HG03342 (cell line): ENCODE measurements at regions not wholly inside any gene's neighbourhood (a gene's known extent, or its start where the extent isn't known, plus 50 kb on each side); places are given as distances from the start of the nearest gene placed in this dataset.
A peak's percentile ranks its signal among the peaks of the same experiment; 100 is the strongest.

Experiments used
- ATAC-seq: cut with Tn5 transposase; IDR thresholded peaks from one replicate; pipeline ENCODE4 v1.9.1; 2021; ENCODE audit warnings: mild to moderate bottlenecking, moderate library complexity; ENCODE audit not compliant: unreplicated experiment

DNA sequence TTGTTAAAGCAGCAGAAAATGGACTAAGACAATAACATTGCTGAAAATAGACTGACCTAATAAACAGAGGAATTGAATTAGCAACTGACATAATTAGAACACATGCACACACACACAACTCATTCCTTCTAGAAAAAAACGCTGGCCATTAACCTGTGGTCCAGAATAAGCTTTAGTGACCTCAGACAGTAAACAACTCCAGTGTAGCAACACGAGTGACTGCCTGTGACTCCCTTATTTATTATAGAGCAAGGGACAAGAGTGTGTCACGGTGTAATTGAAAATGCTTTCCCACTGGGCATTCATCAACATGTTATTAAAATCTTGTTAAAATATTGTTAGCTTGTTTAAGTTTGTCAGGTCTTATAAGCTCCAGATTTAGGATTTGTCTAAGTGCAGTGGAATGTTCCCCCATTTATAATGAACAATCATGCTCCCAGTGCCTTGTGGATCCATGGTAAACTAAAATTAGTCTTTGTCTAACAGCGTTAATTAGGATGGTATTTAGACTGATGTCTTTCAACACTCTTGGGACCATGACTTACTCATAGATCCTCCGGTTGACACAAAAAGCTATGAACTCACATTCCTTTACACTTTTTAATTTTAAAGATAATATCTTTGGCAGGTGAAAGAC lies 111.7 kb upstream of the IRS2 start:
- no peak for ATAC-seq

DNA sequence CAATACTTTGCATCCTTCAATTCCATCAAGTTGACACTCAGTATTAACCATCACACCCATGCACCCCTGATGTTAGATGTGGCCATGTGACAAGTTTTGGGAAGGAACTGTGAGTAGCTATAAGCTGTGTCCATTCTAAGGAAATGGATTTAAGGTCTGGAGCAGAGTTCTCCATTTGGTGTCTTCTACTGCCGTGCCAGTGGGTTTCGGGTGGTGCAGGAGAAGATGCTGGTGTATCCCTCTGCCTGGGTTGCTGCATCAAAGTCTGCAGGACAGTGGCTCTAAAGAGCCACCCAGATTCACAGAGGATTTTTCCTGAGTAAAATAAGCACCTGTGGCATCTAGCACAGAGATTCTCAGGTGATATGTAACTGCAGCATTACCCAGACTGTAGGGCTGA lies 105.7 kb upstream of the IRS2 start:
- ATAC-seq: no peak

DNA sequence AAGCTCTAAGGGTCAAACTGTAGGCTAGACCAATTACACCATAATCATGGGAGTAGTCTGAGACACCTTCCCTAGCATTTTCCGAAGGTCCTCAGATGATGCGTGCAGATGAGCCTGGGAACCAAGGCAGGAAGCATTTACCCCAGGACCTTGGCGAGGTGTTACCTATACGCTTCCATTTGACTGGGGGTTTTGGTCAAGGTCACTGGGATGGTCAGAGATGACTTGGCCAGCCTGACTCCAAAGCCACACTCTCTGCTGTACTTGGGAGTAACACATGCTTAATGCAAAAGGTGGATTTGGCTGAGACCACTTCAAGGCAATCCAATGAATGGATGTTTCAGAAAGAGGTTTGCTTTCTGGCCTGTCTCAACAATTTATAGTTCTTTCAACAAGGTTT lies 98.9 kb upstream of the IRS2 start:
- ATAC-seq: no peak

DNA sequence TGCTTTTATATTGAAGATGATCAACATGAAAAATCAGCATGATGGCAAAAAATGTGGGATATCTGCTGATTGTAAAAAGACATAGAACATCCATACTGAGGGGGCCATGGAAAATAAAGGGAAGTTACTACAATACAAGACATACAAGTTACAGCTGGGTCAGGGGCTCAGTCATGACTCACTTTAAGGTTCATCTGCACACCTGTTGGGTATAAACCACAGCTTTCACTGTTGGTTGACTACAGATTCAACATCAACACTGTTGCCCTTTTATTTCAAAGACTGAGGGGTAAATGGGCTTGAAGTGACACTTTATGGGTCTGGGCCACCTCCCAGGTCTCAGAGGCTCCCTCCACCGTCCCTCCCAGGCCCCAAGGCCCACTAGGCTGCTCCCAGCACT lies 98.1 kb upstream of the IRS2 start:
- ATAC-seq: peak; percentile 68

DNA sequence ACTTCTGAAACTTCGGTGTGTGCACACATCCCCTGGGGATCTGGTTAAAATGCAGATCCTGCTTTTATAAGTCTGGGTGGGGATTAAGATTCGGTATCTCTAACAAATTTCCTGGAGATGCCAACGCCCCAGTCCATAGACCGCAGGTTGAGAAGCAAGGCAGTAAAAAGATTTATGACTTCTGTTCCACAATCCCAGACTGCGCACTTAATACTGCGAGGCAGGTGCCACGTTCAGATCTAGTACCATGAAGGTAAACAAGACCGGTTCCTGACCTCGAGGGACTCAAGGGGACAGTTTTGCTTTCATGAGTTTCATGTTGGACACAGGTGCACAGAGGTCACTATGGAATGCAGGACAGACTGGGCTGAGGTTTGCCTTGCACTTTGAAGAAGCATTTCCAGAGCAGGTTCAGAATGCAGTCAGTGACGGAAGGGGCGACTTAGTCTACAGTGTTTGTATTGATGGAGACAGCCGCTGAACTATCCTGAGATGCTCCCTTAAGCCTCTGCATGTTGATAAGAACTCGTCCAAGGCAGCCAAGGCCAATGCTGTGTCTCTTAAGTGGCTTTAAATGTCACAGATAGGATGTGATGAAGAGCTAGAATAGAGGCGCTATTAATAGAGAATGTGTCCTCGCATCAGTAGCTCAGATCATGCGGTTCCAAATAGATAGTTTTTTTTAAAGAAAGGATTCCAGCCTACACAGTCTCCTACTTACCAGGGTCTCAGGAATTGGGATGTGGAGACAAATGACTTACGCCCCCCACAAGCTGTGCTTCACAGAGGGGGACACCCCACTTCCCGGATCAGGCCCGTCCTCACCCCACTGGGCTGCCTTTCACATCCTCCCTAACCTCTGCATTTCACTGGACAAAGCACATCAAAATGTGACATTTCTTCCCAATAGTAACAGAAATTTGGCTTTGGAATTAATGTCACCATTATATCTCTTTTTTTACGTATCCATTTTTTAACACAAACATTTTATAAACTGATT lies 97.1 kb upstream of the IRS2 start:
- no peak for ATAC-seq

DNA sequence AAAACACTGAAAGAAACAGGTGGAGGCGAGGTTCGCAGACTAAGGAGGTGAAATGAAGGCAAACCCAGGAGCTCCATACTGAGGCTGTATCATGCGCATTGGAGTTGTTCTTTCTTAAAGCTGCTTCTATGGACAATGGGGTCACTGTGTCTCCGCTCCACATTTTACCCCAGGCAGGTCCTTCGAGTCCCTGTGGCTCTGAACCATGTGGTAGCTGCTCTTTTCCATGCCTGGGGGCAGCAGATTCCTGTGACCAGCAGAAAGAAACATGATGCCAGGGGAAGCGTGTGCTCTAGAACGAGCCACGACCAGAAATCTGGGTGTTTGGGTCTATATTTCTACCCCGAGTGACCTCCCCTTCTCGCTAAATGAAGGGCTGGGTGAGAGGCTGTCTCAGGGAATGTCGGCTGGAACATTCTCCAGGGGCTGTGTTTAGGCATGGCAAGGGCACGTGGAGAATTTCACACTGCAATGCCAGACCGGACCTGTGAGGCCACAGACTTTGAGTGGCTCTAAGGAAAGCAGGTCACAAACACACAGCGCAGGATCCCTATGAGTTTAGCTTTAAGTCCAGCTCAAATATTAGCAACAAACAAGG lies 95.7 kb upstream of the IRS2 start:
- ATAC-seq: no peak

DNA sequence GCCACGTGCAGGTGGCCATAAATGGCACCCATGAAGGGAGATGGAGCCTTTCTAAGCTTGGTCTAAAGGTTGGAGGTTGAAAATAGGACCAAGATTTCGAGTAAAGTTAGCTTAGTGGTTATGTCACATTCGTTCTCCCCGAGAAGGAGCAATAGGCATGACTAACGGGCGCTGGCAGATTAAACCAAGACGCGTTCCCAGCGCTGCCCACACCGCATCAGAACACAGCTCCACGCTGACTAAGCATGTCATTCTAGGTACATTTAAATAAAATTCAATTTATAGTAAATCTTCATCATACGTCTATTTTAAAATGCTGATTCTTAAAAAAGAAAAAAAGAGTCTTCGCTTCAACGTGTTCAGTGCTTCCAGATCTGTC lies 95.0 kb upstream of the IRS2 start:
- ATAC-seq: no peak

DNA sequence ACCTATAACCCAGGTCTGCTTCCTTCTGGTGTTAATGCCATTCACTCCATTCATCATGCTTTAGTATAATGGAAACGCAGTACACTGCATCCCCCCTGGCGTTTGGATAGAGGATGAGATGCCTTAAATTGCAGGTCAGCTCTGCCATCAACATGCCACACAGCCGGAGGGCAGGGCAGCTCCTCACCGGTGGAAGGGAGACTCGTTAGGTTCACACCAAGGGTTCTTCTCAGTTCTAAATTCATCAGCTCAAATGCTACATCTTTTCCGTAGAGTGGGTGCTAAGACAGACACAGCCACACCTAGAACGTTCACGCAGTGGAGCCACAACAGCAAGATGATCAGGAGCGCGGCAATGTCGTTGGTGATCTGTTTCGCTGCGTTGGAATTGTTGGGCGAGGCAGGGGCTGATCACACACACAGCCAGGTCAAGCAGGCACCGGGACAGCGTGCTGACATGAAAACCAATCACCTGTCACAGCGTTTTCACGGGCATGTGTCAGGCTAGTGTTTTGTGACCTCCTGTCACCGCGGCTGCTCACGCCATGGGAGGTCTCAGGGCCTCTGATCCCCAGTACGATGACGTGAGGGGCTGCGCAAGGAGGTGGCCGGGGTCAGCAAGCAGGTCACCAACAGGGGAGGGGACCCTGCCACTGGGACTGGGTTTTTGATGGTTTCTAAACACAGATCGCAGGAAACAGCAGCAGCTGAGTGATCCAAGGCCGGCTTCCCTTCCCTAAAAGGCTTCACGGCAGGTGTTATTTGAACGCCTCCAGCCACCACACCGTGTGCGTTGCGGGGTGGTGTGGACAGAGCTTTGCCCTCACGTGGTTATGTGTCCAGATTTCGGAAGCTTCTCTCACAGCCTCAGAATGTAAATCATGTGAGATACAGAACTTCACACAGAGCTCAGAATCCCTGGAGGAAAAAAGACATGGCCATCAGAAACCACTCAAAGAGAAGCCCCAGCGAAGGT lies 94.3 kb upstream of the IRS2 start:
- no peak for ATAC-seq

DNA sequence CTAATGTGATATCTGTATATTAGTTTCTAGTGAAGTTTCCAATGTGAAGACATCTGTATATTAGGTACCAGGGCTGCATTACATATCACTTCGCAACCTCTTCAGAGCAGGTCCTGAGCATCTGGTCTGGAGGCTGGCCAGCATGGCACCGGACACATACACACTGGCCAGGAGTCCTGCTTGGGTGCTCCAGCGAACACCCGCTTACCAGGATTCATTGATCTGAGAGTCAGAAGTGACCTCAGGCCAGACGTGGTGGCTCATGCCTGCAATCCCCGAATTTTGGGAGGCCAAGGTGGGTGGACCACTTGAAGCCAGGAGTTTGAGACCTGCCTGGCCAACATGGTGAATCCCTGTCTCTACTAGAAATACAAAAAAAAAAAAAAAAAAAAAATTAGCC lies 93.0 kb upstream of the IRS2 start:
- no peak for ATAC-seq

DNA sequence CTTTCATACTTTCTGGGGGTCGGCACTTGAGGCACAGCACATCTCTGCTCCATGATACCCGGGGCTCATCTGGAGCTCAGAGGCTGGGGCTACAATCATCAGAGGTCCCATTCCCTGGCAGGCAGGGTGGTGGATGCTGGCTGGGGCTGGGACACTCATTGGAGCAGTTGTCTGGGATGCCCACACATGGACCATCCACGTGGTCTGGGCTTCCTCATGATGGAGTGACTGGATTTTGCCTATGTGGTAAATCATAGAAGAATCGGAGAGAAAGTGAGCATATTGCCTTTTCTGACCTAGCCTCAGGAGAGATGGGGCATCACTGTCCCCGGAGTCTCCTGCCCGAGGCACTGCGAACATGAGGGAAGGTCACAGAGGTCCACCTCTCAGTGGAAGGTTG lies 91.4 kb upstream of the IRS2 start:
- no peak for ATAC-seq

DNA sequence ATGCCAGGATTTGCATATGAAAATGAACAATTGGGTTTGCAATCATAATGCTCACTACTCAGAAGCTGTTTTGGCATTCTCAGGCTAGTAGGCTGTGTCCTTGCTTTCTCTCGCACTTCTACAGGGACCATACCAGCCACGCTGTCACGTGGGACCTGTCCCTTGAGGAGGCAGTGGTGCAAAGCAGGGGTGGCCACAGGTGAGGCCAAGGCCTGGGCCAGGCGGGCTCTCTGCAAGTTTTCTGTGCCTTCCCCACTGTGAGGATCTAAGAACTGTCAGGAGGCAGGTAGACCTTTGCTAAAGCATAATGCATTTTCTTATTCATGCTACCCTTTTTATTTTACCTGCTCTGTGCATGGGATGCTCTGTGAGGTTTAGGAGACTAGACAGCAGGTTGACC lies 89.4 kb upstream of the IRS2 start:
- ATAC-seq: no peak

DNA sequence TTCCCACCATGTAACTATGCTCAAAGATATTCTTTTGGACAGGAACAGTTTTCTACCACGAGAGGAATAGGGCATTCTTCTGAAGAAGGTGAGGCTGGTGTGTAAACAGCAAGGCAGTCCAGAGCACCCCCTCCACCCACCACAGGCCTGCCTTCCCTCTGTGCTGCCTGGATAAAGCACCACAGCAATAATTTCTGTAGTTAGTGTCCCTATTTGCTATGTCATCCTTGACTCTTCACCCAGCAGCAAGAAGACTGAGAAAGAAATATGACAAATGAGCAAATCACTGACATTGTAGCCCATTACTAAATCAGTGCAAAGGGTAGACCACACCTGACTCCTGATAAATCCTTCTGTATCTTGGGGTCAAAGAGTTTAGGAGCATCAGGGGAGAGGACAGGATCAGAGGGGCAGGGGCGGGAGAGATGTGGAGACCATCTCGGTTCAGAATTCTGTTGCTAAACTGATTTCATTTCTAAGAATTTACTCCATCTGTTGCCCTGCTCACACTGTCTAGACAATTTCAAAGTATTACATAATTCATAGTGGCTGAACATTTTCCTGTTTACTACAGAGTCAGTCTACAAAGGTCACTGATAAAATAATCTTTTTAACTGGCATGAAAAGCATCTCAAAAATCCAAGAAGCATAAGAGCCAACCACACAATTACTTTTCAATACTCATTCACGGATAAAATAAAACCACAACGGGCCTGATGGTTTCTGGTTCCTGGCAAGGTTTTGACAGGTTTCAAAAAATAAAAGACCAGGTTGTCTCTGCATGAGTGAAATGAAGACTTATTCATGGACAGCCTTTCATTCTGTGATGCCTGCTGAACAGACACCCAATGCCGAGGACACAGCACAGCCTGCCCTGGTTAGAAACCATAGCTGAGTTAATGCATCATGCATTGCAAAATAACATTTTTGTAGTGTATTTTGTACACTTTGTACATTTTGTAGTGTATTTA lies 88.4 kb upstream of the IRS2 start:
- no peak for ATAC-seq

DNA sequence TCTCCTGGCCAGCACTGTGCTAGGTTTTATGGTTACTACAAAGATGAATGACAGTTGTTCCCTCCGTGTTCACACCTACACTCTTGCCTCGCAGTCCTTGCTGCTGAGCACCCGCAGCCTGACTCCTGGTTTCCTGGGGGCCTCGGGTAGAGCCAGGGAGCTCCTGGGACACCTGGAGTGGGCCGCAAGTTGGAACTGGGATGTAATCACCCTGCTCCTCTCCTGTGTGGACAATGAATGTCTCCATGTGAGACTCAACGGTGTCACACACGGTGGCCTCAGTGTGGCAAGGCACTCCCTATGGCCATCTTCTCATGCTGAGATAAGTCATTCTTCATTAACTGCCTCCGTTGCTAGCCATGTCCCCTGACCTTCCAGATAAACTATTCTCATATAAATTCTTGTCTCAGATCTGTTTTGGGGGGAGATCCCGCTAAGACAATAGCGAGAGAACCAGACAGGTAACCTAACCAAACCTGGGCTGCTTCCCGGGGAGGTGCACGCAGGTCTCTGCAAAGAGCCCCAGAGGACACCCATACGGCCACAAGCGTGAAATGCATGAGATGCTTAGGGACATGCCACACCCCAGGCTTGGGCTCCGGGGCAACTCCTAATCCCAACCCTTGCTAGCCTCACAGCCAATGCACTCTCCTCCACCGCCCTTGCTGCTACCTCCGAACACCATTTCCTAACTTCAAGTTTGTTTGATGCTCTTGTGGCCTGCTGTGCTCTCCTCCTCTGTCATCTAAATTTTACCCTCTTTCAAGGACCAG lies 87.2 kb upstream of the IRS2 start:
- no peak for ATAC-seq

DNA sequence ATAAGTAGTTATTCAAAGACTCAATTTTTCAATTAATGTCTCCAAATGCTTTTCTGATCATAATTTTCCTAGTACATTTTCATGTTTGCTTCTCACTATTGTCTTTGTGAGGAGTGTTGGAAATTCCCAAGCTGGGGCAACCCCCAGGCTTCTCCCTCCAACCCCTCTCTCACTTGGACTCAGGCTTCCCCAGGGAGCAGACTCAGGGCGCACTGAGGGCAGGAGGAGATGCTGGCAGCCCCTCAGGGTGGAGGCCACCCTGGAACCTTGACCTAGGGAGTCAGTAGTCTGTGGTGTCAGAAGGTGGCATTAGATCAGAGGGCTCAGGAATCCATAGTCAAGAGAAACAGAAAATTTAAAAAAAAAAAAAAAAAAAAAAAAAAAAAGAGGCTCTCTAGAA lies 86.5 kb upstream of the IRS2 start:
- ATAC-seq: no peak

DNA sequence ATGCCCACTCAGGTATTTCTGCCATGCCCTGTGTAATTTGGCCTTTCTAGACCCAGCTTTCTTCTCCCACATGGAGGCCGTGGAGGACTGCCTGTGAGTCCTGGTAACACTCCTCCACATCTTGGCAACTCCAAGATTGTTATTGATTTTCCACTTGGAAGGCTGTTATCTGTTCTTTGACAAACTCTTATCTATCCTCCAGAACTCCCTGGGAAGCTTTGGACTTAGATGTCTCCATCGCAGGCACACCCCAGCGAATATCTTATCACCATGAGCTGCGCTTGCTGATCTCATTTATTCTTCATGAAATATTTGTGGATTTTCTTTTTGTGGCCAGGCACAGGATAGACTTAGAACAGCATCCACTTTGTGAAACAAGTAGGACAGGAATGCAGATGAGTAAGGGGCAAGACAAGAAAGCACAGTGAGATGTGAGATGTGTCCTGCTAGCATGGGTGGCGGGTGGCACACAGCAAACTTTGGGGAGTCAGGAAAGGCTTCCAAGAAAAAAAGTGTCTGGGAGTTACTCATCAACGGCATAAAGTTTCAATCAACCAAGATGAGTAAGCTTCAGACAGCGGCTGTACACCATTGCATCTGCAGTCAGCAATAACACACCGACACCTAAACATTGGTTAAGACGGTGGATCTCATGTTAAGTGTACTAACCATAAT lies 84.5 kb upstream of the IRS2 start:
- ATAC-seq: no peak

DNA sequence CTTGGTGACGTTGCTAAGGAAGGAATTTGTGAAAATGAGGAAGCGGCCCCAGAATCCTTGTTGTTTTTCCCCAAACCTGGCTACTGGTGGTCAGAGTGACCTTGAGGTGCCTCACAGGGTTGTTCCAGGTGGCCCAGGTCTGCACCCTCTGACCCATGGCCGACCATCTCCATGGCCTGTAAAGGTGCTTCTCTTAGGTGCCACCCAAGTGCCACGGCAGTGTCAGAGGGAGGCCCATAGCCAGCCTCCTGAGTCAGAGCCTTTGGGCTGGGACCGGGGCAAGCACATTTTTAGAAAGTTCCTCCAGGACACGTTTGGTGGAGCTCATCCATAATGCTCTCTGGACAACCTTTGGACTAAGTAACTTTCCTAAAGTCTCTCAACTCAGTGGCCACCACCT lies 83.9 kb upstream of the IRS2 start:
- ATAC-seq: no peak

DNA sequence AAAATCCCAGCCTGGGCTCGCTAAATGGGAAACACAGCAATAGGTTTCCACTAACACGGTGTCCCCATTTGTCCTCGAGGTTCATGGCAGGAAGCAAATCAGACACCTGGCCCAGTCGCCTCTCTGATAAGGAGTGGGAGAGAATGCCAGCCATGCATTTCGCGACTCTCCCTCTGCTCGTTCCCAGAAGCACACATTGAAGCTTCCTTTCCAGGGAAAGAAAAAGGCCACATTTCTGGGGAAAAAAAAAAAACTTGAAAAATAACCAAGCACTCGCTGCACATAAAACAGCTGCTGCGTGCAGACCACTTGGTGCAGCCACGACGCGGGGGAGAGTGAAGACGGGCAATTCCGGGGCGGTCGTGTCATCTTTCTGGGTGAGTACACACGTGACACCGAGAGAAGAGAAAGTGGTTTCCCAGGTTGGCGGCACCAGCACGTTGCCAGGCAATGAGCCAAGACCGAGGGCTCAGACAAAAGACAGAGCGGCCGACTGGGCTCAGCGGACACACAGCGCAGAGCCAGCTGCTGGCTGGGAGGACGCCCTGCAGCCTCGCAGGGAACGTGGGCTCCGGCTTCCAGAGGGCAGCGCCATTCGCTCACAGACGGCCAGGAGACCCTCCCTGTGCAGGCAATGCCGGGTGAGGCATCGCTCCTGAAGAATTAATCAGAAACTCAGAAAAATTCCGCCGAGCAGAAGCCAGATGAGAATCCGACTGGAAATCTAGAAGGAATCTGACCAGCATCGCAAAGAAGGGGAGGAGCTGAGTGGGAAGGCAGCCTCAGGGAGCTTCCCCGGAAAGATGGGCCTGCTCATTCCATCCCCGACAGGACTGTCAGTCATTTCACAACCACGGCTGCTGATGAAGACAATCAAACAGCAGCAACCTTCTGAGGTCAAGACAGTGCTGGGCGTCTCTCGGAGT lies 83.2 kb upstream of the IRS2 start:
- ATAC-seq: peak; percentile 91
